Fibroblast of lung (primary cell): ENCODE measurements at regions not wholly inside any gene's neighbourhood (a gene's known extent, or its start where the extent isn't known, plus 50 kb on each side); places are given as distances from the start of the nearest gene placed in this dataset.

Experiments
- CTCF ChIP-seq, 2 donors: IDR thresholded peaks in 1 of 2; conservative IDR thresholded peaks in 1 of 2; 1 replicate in 1 of 2; 2 replicates in 1 of 2; pipeline ENCODE4 v1.5.1; 2011 to 2012; ENCODE audit warnings: low read length in 2 of 2, control low read depth in 1 of 2, inconsistent platforms in 1 of 2, low read depth in 1 of 2, mild to moderate bottlenecking in 1 of 2
- EZH2 ChIP-seq: IDR thresholded peaks from 2 replicates; pipeline ENCODE4 v1.5.1; 2012; ENCODE audit warnings: low read length, control low read depth, mild to moderate bottlenecking; ENCODE audit errors: missing control alignments

DNA sequence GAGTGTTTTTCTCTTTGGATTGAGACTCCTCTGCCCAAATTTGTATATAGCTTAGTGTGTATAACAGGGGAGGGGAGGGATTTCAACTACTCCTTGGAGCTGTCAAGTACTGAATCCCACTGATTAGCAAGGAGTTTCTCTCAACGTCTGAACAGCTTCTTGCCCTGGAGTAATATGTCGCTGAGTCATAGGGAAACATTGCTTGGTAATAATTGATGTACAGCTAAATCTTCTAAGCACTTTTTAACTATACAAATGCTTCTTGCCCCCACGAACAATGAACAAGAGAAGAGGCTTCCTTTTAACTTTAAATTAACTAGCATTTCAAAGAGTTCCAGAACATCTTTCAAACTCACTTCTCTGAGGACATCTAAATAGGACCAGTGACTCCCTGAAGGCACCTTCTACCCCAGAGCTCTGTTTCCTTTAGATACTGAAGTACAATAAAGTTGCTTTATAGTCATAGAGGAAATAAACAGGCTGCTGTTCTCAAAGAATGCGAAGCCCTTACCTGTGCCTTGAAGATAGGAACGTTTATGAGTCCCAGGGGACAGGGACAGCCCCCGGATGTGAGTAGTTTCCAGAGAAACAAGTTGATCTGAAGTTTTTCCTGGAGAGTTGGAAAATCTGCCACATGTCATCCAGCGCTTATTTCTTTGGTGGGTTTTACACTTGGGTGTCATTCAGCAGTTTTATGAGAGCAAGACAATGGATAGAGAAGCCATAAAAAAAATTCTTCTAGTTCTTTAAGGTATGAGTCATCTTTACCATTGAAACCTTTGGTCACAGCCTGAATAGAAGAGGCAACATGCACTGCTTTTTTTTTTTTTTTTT, 462.5 kb upstream of the BTBD3 start:
- TF ChIP-seq CTCF (conservative IDR thresholded peaks at IDR 0.05 in 1 of 2, IDR thresholded peaks at IDR 0.05 in 1 of 2; ENCODE audit: low read depth in 1 of 2, low read length in 2 of 2) (no peak), EZH2 (no peak)
